Activated CD8-positive, alpha-beta memory T cell treated with anti-CD3 and anti-CD28 coated beads for 36 hours (primary cell): ENCODE measurements at regions not wholly inside any gene's neighbourhood (a gene's known extent, or its start where the extent isn't known, plus 50 kb on each side); places are given as distances from the start of the nearest gene placed in this dataset.
"Not testable (repeated sequence)": the region's sequence is repeated elsewhere in the genome, so short reads cannot be mapped to it uniquely, and the experiment has no call there.

Experiments
- CTCF ChIA-PET: fragments of 350-600 bp; sonication (Branson Sonifier 250); formaldehyde crosslinking; loops from one replicate; lab custom pipeline; 2021; ENCODE audit warnings: antibody characterized with exemption; lab: Charles Lee
- POLR2A ChIA-PET: fragments of 350-600 bp; sonication (Branson Sonifier 250); formaldehyde crosslinking; loops from one replicate; lab custom pipeline; 2021; ENCODE audit warnings: antibody characterized with exemption; lab: Charles Lee

- ChIA-PET POLR2A (interaction anchor here (0.5 kb wide), 1 partner anchor 188 kb away, joined by 3 read pairs; no protein-coding TSS in a partner anchor), CTCF (interaction anchor here (1.1 kb wide), 1 partner anchor 198 kb away, joined by 3 read pairs; no protein-coding TSS in a partner anchor)
Observed at GRCh38 chr20:1731828-1732375, 74.3 kb upstream of the SIRPG start.

- ChIA-PET CTCF (interaction anchor here (1.1 kb wide), 1 partner anchor 198 kb away, joined by 3 read pairs; no protein-coding TSS in a partner anchor), POLR2A (interaction anchor here (0.5 kb wide), 1 partner anchor 188 kb away, joined by 3 read pairs; no protein-coding TSS in a partner anchor)
Observed at GRCh38 chr20:1730981-1731711, 73.6 kb upstream of the SIRPG start.

GRCh38 chr20:1727303-1727702 is 69.7 kb upstream of the SIRPG start:
- CTCF ChIA-PET, POLR2A ChIA-PET: not testable (repeated sequence)

GRCh38 chr20:1724901-1725300 is 67.3 kb upstream of the SIRPG start:
- ChIA-PET POLR2A (no interaction called here), CTCF (no interaction called here)

GRCh38 chr20:1722513-1723050 is 65.0 kb upstream of the SIRPG start:
- POLR2A ChIA-PET = no interaction called here
- CTCF ChIA-PET = interaction anchor here (1.9 kb wide), 1 partner anchor 12 kb away, joined by 5 read pairs; no protein-coding TSS in a partner anchor

- CTCF ChIA-PET = interaction anchor here (1.9 kb wide), 1 partner anchor 13 kb away, joined by 5 read pairs; no protein-coding TSS in a partner anchor
Observed at GRCh38 chr20:1721687-1722512, 64.3 kb upstream of the SIRPG start.

GRCh38 chr20:1720845-1721475 is 63.4 kb upstream of the SIRPG start:
- ChIA-PET CTCF (interaction anchor here (1.1 kb wide), 1 partner anchor 56 kb away, joined by 3 read pairs; no protein-coding TSS in a partner anchor), POLR2A (no interaction called here)

More at GRCh38 chr20:1721687-1722512, 64.3 kb upstream of the SIRPG start:
- POLR2A ChIA-PET = no interaction called here

- POLR2A ChIA-PET = no interaction called here
- CTCF ChIA-PET = interaction anchor here (1.1 kb wide), 1 partner anchor 57 kb away, joined by 3 read pairs; no protein-coding TSS in a partner anchor
Observed at GRCh38 chr20:1720226-1720625, 62.6 kb upstream of the SIRPG start.

- POLR2A ChIA-PET = no interaction called here
- CTCF ChIA-PET = no interaction called here
Observed at GRCh38 chr20:1718604-1719384, 61.2 kb upstream of the SIRPG start.

- ChIA-PET POLR2A (no interaction called here), CTCF (no interaction called here)
Observed at GRCh38 chr20:1712634-1713624, 55.4 kb upstream of the SIRPG start.

GRCh38 chr20:1711826-1712601 is 54.4 kb upstream of the SIRPG start:
- CTCF ChIA-PET = no interaction called here
- POLR2A ChIA-PET = no interaction called here

GRCh38 chr20:1711266-1711665 is 53.7 kb upstream of the SIRPG start:
- ChIA-PET CTCF (no interaction called here), POLR2A (no interaction called here)

GRCh38 chr20:1710484-1710883 is 52.9 kb upstream of the SIRPG start:
- POLR2A ChIA-PET = no interaction called here
- CTCF ChIA-PET = no interaction called here

- POLR2A ChIA-PET = no interaction called here
Observed at GRCh38 chr20:1707588-1708449, 50.2 kb upstream of the SIRPG start.

More at GRCh38 chr20:1707588-1708449, 50.2 kb upstream of the SIRPG start:
- CTCF ChIA-PET = no interaction called here
